HCT116 (cell line): ENCODE measurements at regions not wholly inside any gene's neighbourhood (a gene's known extent, or its start where the extent isn't known, plus 50 kb on each side); places are given as distances from the start of the nearest gene placed in this dataset.

Experiments
- ATAC-seq: fragments of 200-7000 bp; cut with Tn5 transposase; 2 replicates; pipeline ENCODE4 v1.9.1; 2020; ENCODE audit warnings: mild to moderate bottlenecking, moderate library complexity
- BruUV-seq: library from RNA; stranded (reverse); fragments of 400-500 nt; replicated peaks from 2 replicates; lab custom pipeline; 2021; lab: Mats Ljungman, UMichigan
- CTCF ChIA-PET: fragments of 300-600 bp; sonication (Branson Sonifier 250); formaldehyde crosslinking; loops from one replicate; lab custom pipeline; 2021; ENCODE audit warnings: antibody characterized with exemption; lab: Charles Lee
- POLR2A ChIA-PET: fragments of 300-600, 350-600 bp; sonication (Branson Sonifier 250); formaldehyde crosslinking; loops from one replicate; lab custom pipeline; 2021; ENCODE audit warnings: antibody characterized with exemption; lab: Charles Lee
- RAD21 ChIA-PET, 2 experiments: fragments of 300-600 bp; sonication (Branson Sonifier 250); formaldehyde crosslinking; loops; one replicate each; lab custom pipeline; 2023; ENCODE audit warnings: low total read pairs in 2 of 2; ENCODE audit not compliant: uncharacterized antibody in 2 of 2, unreplicated experiment in 2 of 2, low non-redundant PET in 1 of 2; lab: Charles Lee
- DNase-seq: peaks from one replicate; pipeline ENCODE4 v3.0.0-alpha.2; 2010; ENCODE audit warnings: low read depth, low spot score
- H2AFZ ChIP-seq: fragments of 200-600 bp; shearing (Covaris generic), sonication (generic); 2 replicates; pipeline ENCODE4 v1.6.1; 2017; ENCODE audit warnings: low read depth, mixed run types, mixed read lengths, antibody characterized with exemption, low read length; ENCODE audit not compliant: poor library complexity, severe bottlenecking
- H3K27ac ChIP-seq: 2 replicates; pipeline ENCODE4 v1.5.1; 2012; ENCODE audit warnings: low read depth, low read length
- H3K27me3 ChIP-seq: fragments of 200-600 bp; sonication (generic); 2 replicates; pipeline ENCODE4 v1.6.1; 2016; ENCODE audit warnings: mixed run types, low read length, mixed read lengths; ENCODE audit not compliant: insufficient read depth
- H3K36me3 ChIP-seq, 2 experiments: fragments of 200-500 bp in 1 of 2; fragments of 200-600 bp in 1 of 2; sonication (Bioruptor generic) in 1 of 2; sonication (generic) in 1 of 2; 2 replicates each; pipeline versions ENCODE4 v1.5.1 to v1.6.1; 2014 to 2016; ENCODE audit warnings: low read length in 2 of 2, inconsistent platforms in 1 of 2, mixed read lengths in 1 of 2, mixed run types in 1 of 2; ENCODE audit not compliant: insufficient read depth in 2 of 2, control insufficient read depth in 1 of 2
- H3K4me1 ChIP-seq, 2 experiments: fragments of 200-600 bp in 1 of 2; sonication (generic) in 1 of 2; 2 replicates each; pipeline versions ENCODE4 v1.5.1 to v1.6.1; 2012 to 2017; ENCODE audit warnings: low read length in 2 of 2, inconsistent platforms in 1 of 2, mild to moderate bottlenecking in 1 of 2, mixed read lengths in 1 of 2, mixed run types in 1 of 2, moderate library complexity in 1 of 2; ENCODE audit not compliant: insufficient read depth in 2 of 2, control insufficient read depth in 1 of 2
- H3K4me2 ChIP-seq: fragments of 200-600 bp; sonication (generic); 2 replicates; pipeline ENCODE4 v1.6.1; 2017; ENCODE audit warnings: mixed run types, low read length, mixed read lengths
- H3K4me3 ChIP-seq, 2 experiments: fragments of 200-600 bp in 1 of 2; sonication (generic) in 1 of 2; replicated peaks in 1 of 2; 2 replicates each; pipeline ENCODE4 v1.5.1; 2011 to 2016; ENCODE audit warnings: low read length in 2 of 2, control low read depth in 1 of 2, low read depth in 1 of 2, mild to moderate bottlenecking in 1 of 2, mixed read lengths in 1 of 2, mixed run types in 1 of 2
- H3K79me2 ChIP-seq: fragments of 200-600 bp; sonication (generic); 2 replicates; pipeline ENCODE4 v1.6.1; 2017; ENCODE audit warnings: mild to moderate bottlenecking, mixed run types, low read length, moderate library complexity, mixed read lengths; ENCODE audit not compliant: insufficient read depth
- H3K9ac ChIP-seq: fragments of 200-600 bp; sonication (generic); 2 replicates; pipeline ENCODE4 v1.6.1; 2016; ENCODE audit warnings: low read length, mixed read lengths
- H3K9me2 ChIP-seq: fragments of 200-600 bp; sonication (generic), shearing (Covaris generic); 2 replicates; pipeline ENCODE4 v1.6.1; 2017; ENCODE audit warnings: mixed run types, mild to moderate bottlenecking, moderate library complexity; ENCODE audit not compliant: insufficient read depth
- H3K9me3 ChIP-seq, 2 experiments: fragments of 200-500 bp in 1 of 2; fragments of 200-600 bp in 1 of 2; sonication (Bioruptor generic) in 1 of 2; sonication (generic) in 1 of 2; 2 replicates each; pipeline ENCODE4 v1.6.1; 2014 to 2017; ENCODE audit warnings: low read length in 2 of 2, mixed read lengths in 2 of 2, inconsistent platforms in 1 of 2, low read depth in 1 of 2, mild to moderate bottlenecking in 1 of 2, mixed run types in 1 of 2, moderate library complexity in 1 of 2; ENCODE audit not compliant: control insufficient read depth in 1 of 2, insufficient read depth in 1 of 2
- H4K20me1 ChIP-seq: fragments of 200-600 bp; sonication (generic), shearing (Covaris generic); 2 replicates; pipeline ENCODE4 v1.6.1; 2017; ENCODE audit warnings: mixed run types, mild to moderate bottlenecking, moderate library complexity; ENCODE audit not compliant: insufficient read depth
- ATF3 ChIP-seq: IDR thresholded peaks from 2 replicates; pipeline ENCODE4 v1.6.1; 2012
- CEBPB ChIP-seq: IDR thresholded peaks from 2 replicates; pipeline ENCODE4 v1.6.1; 2012; ENCODE audit warnings: low read depth
- EGR1 ChIP-seq: IDR thresholded peaks from 2 replicates; pipeline ENCODE4 v1.6.1; 2012; ENCODE audit warnings: low read depth
- ELF1 ChIP-seq: IDR thresholded peaks from 2 replicates; pipeline ENCODE4 v1.6.1; 2012; ENCODE audit warnings: low read depth, borderline replicate concordance
- EZH2 ChIP-seq: fragments of 200-600 bp; sonication (generic); IDR thresholded peaks from 2 replicates; pipeline ENCODE4 v1.6.1; 2017; ENCODE audit warnings: antibody characterized with exemption, mixed run types
- EZH2phosphoT487 ChIP-seq: fragments of 200-600 bp; IDR thresholded peaks from 2 replicates; pipeline ENCODE4 v1.6.1; 2018; ENCODE audit warnings: antibody characterized with exemption, borderline replicate concordance
- FOSL1 ChIP-seq: IDR thresholded peaks from 2 replicates; pipeline ENCODE4 v1.6.1; 2012; ENCODE audit warnings: low read depth
- MAX ChIP-seq: IDR thresholded peaks from 2 replicates; pipeline ENCODE4 v1.6.1; 2012
- POLR2A ChIP-seq: IDR thresholded peaks from 2 replicates; pipeline ENCODE4 v1.7.0; 2011; ENCODE audit warnings: borderline replicate concordance; ENCODE audit not compliant: insufficient read depth, insufficient read length; ENCODE audit errors: extremely low read depth
- POLR2AphosphoS5 ChIP-seq: IDR thresholded peaks from 2 replicates; pipeline ENCODE4 v1.6.1; 2011; ENCODE audit warnings: mild to moderate bottlenecking, low read depth, low read length, moderate library complexity
- RAD21 ChIP-seq: IDR thresholded peaks from 2 replicates; pipeline ENCODE4 v1.6.1; 2012; ENCODE audit warnings: low read depth, mild to moderate bottlenecking
- SIN3A ChIP-seq: IDR thresholded peaks from 2 replicates; pipeline ENCODE4 v1.6.1; 2012; ENCODE audit warnings: low read depth
- SP1 ChIP-seq: IDR thresholded peaks from 2 replicates; pipeline ENCODE4 v1.6.1; 2012; ENCODE audit warnings: low read depth
- SRF ChIP-seq: IDR thresholded peaks from 2 replicates; pipeline ENCODE4 v1.6.1; 2012; ENCODE audit warnings: low read depth
- TCF7L2 ChIP-seq: IDR thresholded peaks from 2 replicates; pipeline ENCODE4 v1.7.0; 2011; ENCODE audit warnings: borderline replicate concordance, inconsistent platforms; ENCODE audit not compliant: insufficient read depth, insufficient read length; ENCODE audit errors: extremely low read depth
- ZFX ChIP-seq: fragments of 450-650 bp; IDR thresholded peaks from 2 replicates; pipeline ENCODE4 v1.6.1; 2017
- intact Hi-C: fragments of 100-400 bp; cut with micrococcal nuclease; formaldehyde crosslinking; loops from 2 replicates; pipeline ENCODE4 v1.10.0; 2022

GRCh38 chr3:82386647-82387046 lies 625.2 kb upstream of the GBE1 start (continued):
- no peak for TF ChIP-seq CEBPB
- no peak for TF ChIP-seq TCF7L2
- no peak for TF ChIP-seq ELF1
- no peak for TF ChIP-seq FOSL1
- no peak for TF ChIP-seq EZH2
- no peak for TF ChIP-seq EZH2phosphoT487
- no peak for TF ChIP-seq SIN3A
- TF ChIP-seq POLR2A: no peak
- TF ChIP-seq POLR2AphosphoS5: no peak
- TF ChIP-seq SRF: no peak
- no peak for TF ChIP-seq ZFX

- Histone ChIP-seq H3K4me3 (no peak overlapping the region), H3K4me2 (no peak overlapping the region), H3K4me1 (no peaks in the 10 kb centered on the region), H2AFZ (no peak overlapping the region), H3K27ac (no peak overlapping the region), H3K27me3 (no peaks in the 10 kb centered on the region), H3K9me2 (no peaks in the 10 kb centered on the region), H3K9ac (no peak overlapping the region), H3K9me3 (peaks cover 0 to 5% of the 10 kb centered on the region in 2 experiments; a peak in 1 of 4 replicates), H3K36me3 (no peaks in the 10 kb centered on the region), H3K79me2 (no peaks in the 10 kb centered on the region), H4K20me1 (no peaks in the 10 kb centered on the region)
- DNase-seq: no peak
- no peak for ATAC-seq
- intact Hi-C loops: no loop called here
- no TSS peak for BruUV-seq
- ChIA-PET POLR2A (no interaction called here), CTCF (no interaction called here), RAD21 (no interaction called here)
- TF ChIP-seq EZH2phosphoT487: no peak
Observed at GRCh38 chr3:82384181-82384580, 622.7 kb upstream of the GBE1 start.

- Histone ChIP-seq H3K9me2 (no peaks in the 10 kb centered on the region), H4K20me1 (no peaks in the 10 kb centered on the region), H3K79me2 (no peaks in the 10 kb centered on the region), H3K4me2 (no peak overlapping the region), H3K36me3 (no peaks in the 10 kb centered on the region), H3K4me3 (no peak overlapping the region), H3K27ac (no peak overlapping the region), H3K9me3 (peaks cover 0 to 5% of the 10 kb centered on the region in 2 experiments; a peak in 1 of 4 replicates), H3K4me1 (no peaks in the 10 kb centered on the region), H3K9ac (no peak overlapping the region), H2AFZ (no peak overlapping the region), H3K27me3 (no peaks in the 10 kb centered on the region)
- ATAC-seq: no peak
- BruUV-seq: no TSS peak
- TF ChIP-seq EZH2 (no peak), SIN3A (no peak), SP1 (no peak), EGR1 (no peak), ATF3 (no peak), CEBPB (no peak), POLR2AphosphoS5 (no peak), RAD21 (no peak), MAX (no peak)
- no peak for DNase-seq
- ChIA-PET CTCF (no interaction called here), RAD21 (no interaction called here), POLR2A (no interaction called here)
- intact Hi-C loops: no loop called here
Observed at GRCh38 chr3:82382831-82383230, 621.4 kb upstream of the GBE1 start.
